ENCODE measurements at regions not wholly inside any gene's neighbourhood (a gene's known extent, or its start where the extent isn't known, plus 50 kb on each side); places are given as distances from the start of the nearest gene placed in this dataset.

DNA sequence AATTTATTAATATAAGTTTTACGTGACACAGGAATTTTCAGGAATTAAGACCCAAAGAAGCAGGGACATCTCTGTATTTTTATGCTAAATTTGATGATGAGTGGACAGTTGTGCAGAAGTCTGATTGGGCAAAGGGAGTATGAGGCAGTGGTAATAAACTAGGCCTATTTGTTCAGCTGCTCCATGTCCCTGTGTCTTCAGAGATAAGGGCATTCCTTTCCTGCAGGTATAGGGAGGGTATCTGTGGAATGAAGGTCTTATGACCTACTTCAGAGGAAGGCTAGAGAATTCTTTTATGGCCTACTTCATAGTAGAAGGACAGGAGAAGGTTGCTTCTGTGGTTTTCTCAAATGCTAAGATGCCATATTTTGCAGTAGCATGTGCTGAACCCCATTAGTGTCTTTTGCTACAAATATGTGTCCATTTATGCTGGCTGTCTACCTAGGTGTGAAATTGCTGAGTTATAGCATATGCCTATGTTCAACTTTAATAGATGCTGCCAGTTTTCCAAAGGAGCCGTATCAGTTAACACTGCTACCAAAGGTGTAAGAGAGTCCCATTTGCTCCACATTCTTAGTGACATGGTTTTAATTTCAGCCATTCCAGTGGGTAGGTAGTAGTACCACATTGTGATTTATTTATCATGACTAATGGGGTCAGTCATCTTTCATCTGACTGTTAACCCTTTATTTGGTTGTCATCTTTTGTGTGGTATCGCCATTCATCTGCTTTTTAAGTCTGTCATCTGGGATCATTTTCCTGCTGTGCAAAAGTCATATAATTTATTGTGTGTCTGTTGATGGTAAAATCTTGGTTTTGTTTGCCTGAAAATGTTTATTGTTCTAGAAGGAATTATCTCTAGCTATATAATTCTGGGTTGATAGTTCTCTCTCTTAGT, 410.7 kb upstream of the RGS6 start:
- H3K4me1 Mint-ChIP-seq: peaks cover 6 to 18% (median 12%) of the 10 kb centered on the region in 4 donors
- no peaks in the 10 kb centered on the region for H3K9me3 Mint-ChIP-seq
- ATAC-seq (ENCODE audit: low read depth in 2 of 2) (no peak), DNase-seq (no peak)
- H3K9me3 ChIP-seq (ENCODE audit: control insufficient read depth in 2 of 2, low read length in 2 of 2): no peaks in the 10 kb centered on the region
- no peak overlapping the region for H3K27ac Mint-ChIP-seq
- H3K4me1 ChIP-seq (ENCODE audit: control insufficient read depth, insufficient read depth, low read length, poor library complexity, severe bottlenecking): no peaks in the 10 kb centered on the region
- no peaks in the 10 kb centered on the region for H3K27me3 Mint-ChIP-seq
- no peak overlapping the region for H3K4me3 Mint-ChIP-seq
- H3K36me3 Mint-ChIP-seq: peaks cover 42% of the 10 kb centered on the region
- H3K36me3 ChIP-seq (ENCODE audit: control insufficient read depth, insufficient read depth, low read length): no peaks in the 10 kb centered on the region
- no peaks in the 10 kb centered on the region for H3K27me3 ChIP-seq (ENCODE audit: control insufficient read depth, insufficient read depth, low read length)
- no peak overlapping the region for H3K4me3 ChIP-seq (ENCODE audit: low read depth, low read length)
- no peak overlapping the region for H3K27ac ChIP-seq (ENCODE audit: insufficient read depth, low read length, poor library complexity, severe bottlenecking)

GRCh38 chr14:71523630-71524319, 408.5 kb upstream of the RGS6 start:
- Mint-ChIP-seq H3K4me1 (peaks cover 6 to 18% (median 12%) of the 10 kb centered on the region in 4 donors), H3K27me3 (no peaks in the 10 kb centered on the region)
- ATAC-seq (ENCODE audit: low read depth in 2 of 2): no peak

DNA sequence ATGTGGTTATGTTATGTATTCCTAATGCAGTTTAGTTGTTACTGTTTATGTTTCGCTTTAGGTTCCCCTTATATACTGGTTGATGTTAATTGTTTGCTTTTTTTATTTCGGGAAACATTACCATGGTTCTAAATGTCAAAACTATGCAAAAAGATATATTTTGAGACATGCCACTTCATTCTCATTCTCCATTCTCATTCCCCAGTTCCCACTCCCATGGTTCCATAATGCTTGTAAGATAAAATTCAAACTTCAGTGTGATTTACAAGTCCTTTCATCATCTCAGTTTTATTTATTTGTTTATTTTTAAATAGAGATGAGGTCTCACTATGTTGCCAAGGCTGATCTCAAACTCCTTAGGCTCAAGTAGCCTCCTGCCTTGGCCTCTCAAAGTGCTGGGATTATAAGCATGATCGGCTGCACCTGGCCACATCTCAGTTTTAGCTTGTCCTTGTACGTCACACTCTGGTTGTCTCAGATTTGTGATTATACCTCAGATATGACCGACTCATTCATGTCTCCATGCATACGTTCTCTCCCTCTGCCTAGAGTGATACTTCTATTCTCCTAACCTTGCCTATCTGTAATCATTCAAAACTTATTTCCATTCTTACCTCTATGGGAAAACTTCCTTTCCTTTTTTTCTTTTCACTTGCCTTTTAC, 407.8 kb upstream of the RGS6 start:
- H3K9me3 ChIP-seq (ENCODE audit: control insufficient read depth in 2 of 2, low read length in 2 of 2): no peaks in the 10 kb centered on the region
- H3K9me3 Mint-ChIP-seq: no peaks in the 10 kb centered on the region
- DNase-seq (no peak), ATAC-seq (ENCODE audit: low read depth in 2 of 2) (no peak)
- no peaks in the 10 kb centered on the region for H3K27me3 Mint-ChIP-seq
- H3K4me3 Mint-ChIP-seq: no peak overlapping the region
- H3K4me1 Mint-ChIP-seq: peaks cover 6 to 18% (median 12%) of the 10 kb centered on the region in 4 donors
- no peak overlapping the region for H3K27ac ChIP-seq (ENCODE audit: insufficient read depth, low read length, poor library complexity, severe bottlenecking)
- peaks cover 29% of the 10 kb centered on the region for H3K36me3 Mint-ChIP-seq
- H3K27me3 ChIP-seq (ENCODE audit: control insufficient read depth, insufficient read depth, low read length): no peaks in the 10 kb centered on the region
- H3K36me3 ChIP-seq (ENCODE audit: control insufficient read depth, insufficient read depth, low read length): no peaks in the 10 kb centered on the region
- no peak overlapping the region for H3K4me3 ChIP-seq (ENCODE audit: low read depth, low read length)
- H3K27ac Mint-ChIP-seq: peak overlapping the region in 2 of 3 donors; percentile 35 to 48
- H3K4me1 ChIP-seq (ENCODE audit: control insufficient read depth, insufficient read depth, low read length, poor library complexity, severe bottlenecking): no peaks in the 10 kb centered on the region

More at GRCh38 chr14:71523630-71524319, 408.5 kb upstream of the RGS6 start:
- Mint-ChIP-seq H3K27ac (peak overlapping the region in 1 of 3 donors; percentile 48), H3K4me3 (no peak overlapping the region), H3K36me3 (peaks cover 33% of the 10 kb centered on the region), H3K9me3 (no peaks in the 10 kb centered on the region)
- DNase-seq: no peak
- no peaks in the 10 kb centered on the region for H3K36me3 ChIP-seq (ENCODE audit: control insufficient read depth, insufficient read depth, low read length)
- H3K4me3 ChIP-seq (ENCODE audit: low read depth, low read length): no peak overlapping the region
- no peaks in the 10 kb centered on the region for H3K4me1 ChIP-seq (ENCODE audit: control insufficient read depth, insufficient read depth, low read length, poor library complexity, severe bottlenecking)
- no peaks in the 10 kb centered on the region for H3K27me3 ChIP-seq (ENCODE audit: control insufficient read depth, insufficient read depth, low read length)
- H3K9me3 ChIP-seq (ENCODE audit: control insufficient read depth in 2 of 2, low read length in 2 of 2): no peaks in the 10 kb centered on the region
- H3K27ac ChIP-seq (ENCODE audit: insufficient read depth, low read length, poor library complexity, severe bottlenecking): no peak overlapping the region

- Histone ChIP-seq H3K4me1 (ENCODE audit: control insufficient read depth, insufficient read depth, low read length, poor library complexity, severe bottlenecking) (no peaks in the 10 kb centered on the region), H3K36me3 (ENCODE audit: control insufficient read depth, insufficient read depth, low read length) (no peaks in the 10 kb centered on the region), H3K27me3 (ENCODE audit: control insufficient read depth, insufficient read depth, low read length) (no peaks in the 10 kb centered on the region), H3K4me3 (ENCODE audit: low read depth, low read length) (no peak overlapping the region), H3K27ac (ENCODE audit: insufficient read depth, low read length, poor library complexity, severe bottlenecking) (no peak overlapping the region), H3K9me3 (ENCODE audit: control insufficient read depth in 2 of 2, low read length in 2 of 2) (no peaks in the 10 kb centered on the region)
- no peak overlapping the region for H3K27ac Mint-ChIP-seq
- peaks cover 6 to 18% (median 12%) of the 10 kb centered on the region in 4 donors for H3K4me1 Mint-ChIP-seq
- no peak overlapping the region for H3K4me3 Mint-ChIP-seq
- peaks cover 37% of the 10 kb centered on the region for H3K36me3 Mint-ChIP-seq
- no peaks in the 10 kb centered on the region for H3K27me3 Mint-ChIP-seq
- ATAC-seq (ENCODE audit: low read depth in 2 of 2) (no peak), DNase-seq (no peak)
- no peaks in the 10 kb centered on the region for H3K9me3 Mint-ChIP-seq
Measured at GRCh38 chr14:71525663-71526221, 406.5 kb upstream of the RGS6 start.

GRCh38 chr14:71526388-71526787, 405.8 kb upstream of the RGS6 start:
- Mint-ChIP-seq H3K4me3 (no peak overlapping the region), H3K27ac (no peak overlapping the region)

GRCh38 chr14:71527838-71528237, 404.4 kb upstream of the RGS6 start:
- no peak overlapping the region for H3K4me3 Mint-ChIP-seq
- ATAC-seq (ENCODE audit: low read depth in 2 of 2): no peak
- Histone ChIP-seq H3K4me1 (ENCODE audit: control insufficient read depth, insufficient read depth, low read length, poor library complexity, severe bottlenecking) (no peaks in the 10 kb centered on the region), H3K4me3 (ENCODE audit: low read depth, low read length) (no peak overlapping the region), H3K9me3 (ENCODE audit: control insufficient read depth in 2 of 2, low read length in 2 of 2) (no peaks in the 10 kb centered on the region), H3K27ac (ENCODE audit: insufficient read depth, low read length, poor library complexity, severe bottlenecking) (no peak overlapping the region), H3K27me3 (ENCODE audit: control insufficient read depth, insufficient read depth, low read length) (no peaks in the 10 kb centered on the region), H3K36me3 (ENCODE audit: control insufficient read depth, insufficient read depth, low read length) (peaks cover 5% of the 10 kb centered on the region)
- peaks cover 44% of the 10 kb centered on the region for H3K36me3 Mint-ChIP-seq
- peaks cover 6 to 15% (median 10%) of the 10 kb centered on the region in 4 donors for H3K4me1 Mint-ChIP-seq
- H3K9me3 Mint-ChIP-seq: no peaks in the 10 kb centered on the region
- DNase-seq: no peak
- no peak overlapping the region for H3K27ac Mint-ChIP-seq
- H3K27me3 Mint-ChIP-seq: no peaks in the 10 kb centered on the region

More at GRCh38 chr14:71526388-71526787, 405.8 kb upstream of the RGS6 start:
- Mint-ChIP-seq H3K4me1 (peaks cover 6 to 18% (median 11%) of the 10 kb centered on the region in 4 donors), H3K27me3 (no peaks in the 10 kb centered on the region), H3K36me3 (peaks cover 39% of the 10 kb centered on the region), H3K9me3 (no peaks in the 10 kb centered on the region)
- no peaks in the 10 kb centered on the region for H3K9me3 ChIP-seq (ENCODE audit: control insufficient read depth in 2 of 2, low read length in 2 of 2)
- peaks cover 3% of the 10 kb centered on the region for H3K36me3 ChIP-seq (ENCODE audit: control insufficient read depth, insufficient read depth, low read length)
- no peaks in the 10 kb centered on the region for H3K27me3 ChIP-seq (ENCODE audit: control insufficient read depth, insufficient read depth, low read length)
- DNase-seq: no peak
- no peak for ATAC-seq (ENCODE audit: low read depth in 2 of 2)
- no peaks in the 10 kb centered on the region for H3K4me1 ChIP-seq (ENCODE audit: control insufficient read depth, insufficient read depth, low read length, poor library complexity, severe bottlenecking)
- H3K4me3 ChIP-seq (ENCODE audit: low read depth, low read length): no peak overlapping the region
- no peak overlapping the region for H3K27ac ChIP-seq (ENCODE audit: insufficient read depth, low read length, poor library complexity, severe bottlenecking)

GRCh38 chr14:71529848-71530247, 402.4 kb upstream of the RGS6 start:
- H3K4me1 Mint-ChIP-seq: peaks cover 0 to 9% (median 8%) of the 10 kb centered on the region in 4 donors
- H3K4me3 Mint-ChIP-seq: no peak overlapping the region
- peaks cover 0 to 1% (median 0%) of the 10 kb centered on the region in 7 donors for H3K9me3 Mint-ChIP-seq
- Histone ChIP-seq H3K27ac (ENCODE audit: insufficient read depth, low read length, poor library complexity, severe bottlenecking) (no peak overlapping the region), H3K36me3 (ENCODE audit: control insufficient read depth, insufficient read depth, low read length) (peaks cover 5% of the 10 kb centered on the region), H3K4me1 (ENCODE audit: control insufficient read depth, insufficient read depth, low read length, poor library complexity, severe bottlenecking) (no peaks in the 10 kb centered on the region), H3K4me3 (ENCODE audit: low read depth, low read length) (no peak overlapping the region), H3K27me3 (ENCODE audit: control insufficient read depth, insufficient read depth, low read length) (no peaks in the 10 kb centered on the region), H3K9me3 (ENCODE audit: control insufficient read depth in 2 of 2, low read length in 2 of 2) (no peaks in the 10 kb centered on the region)
- no peaks in the 10 kb centered on the region for H3K27me3 Mint-ChIP-seq
- DNase-seq (no peak), ATAC-seq (ENCODE audit: low read depth in 2 of 2) (no peak)
- H3K27ac Mint-ChIP-seq: no peak overlapping the region
- peaks cover 39% of the 10 kb centered on the region for H3K36me3 Mint-ChIP-seq

Data from CD4-positive, CD25-positive, alpha-beta regulatory T cell (primary cell).